ENCODE measurements at regions not wholly inside any gene's neighbourhood (a gene's known extent, or its start where the extent isn't known, plus 50 kb on each side); places are given as distances from the start of the nearest gene placed in this dataset.
A peak's percentile ranks its signal among the peaks of the same experiment; 100 is the strongest.

DNA sequence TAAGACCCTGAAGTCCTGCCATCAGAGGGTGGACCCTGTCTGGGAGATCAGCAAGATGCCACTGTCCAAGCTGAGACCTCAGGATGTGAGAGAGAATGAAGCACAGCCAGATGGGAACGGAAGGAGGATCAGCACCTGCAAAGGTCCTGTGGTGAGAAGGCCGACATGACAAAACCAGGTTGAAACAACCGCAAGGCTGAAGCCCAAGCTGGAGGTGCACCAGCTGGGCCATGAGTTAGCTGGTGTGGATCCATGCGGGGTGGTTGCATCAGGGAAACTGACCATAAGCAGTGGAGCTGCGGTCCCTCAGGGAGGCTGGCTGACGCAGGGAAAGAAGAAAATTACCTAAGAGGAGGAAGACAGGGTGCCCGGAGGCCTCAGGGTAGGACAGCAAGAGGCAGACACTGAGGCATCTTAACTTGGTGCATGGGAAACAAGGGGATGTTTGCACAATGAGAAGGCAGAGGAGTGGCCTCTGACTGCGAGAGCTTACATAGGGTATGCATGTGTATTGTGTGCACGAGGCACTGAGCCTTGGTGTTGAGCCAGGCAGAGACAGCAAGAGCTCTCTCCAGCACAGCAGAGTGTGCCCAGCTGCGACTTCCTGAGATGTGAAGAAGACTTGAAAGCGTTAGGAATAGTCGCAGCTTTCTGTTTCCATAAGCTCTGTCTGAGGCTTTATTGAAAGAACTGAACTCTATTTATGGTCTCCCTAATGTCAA is 497.7 kb downstream of the OCA2 start:
- Histone ChIP-seq H3K9me3 (ENCODE audit: low read depth) (no peaks in the 10 kb centered on the region), H3K4me3 (no peak overlapping the region), H3K27ac (no peak overlapping the region), H3K36me3 (no peaks in the 10 kb centered on the region), H3K4me1 (peaks cover 12% of the 10 kb centered on the region), H3F3A (ENCODE audit: low read depth) (no peaks in the 10 kb centered on the region), H3K4me2 (no peak overlapping the region), H3K79me2 (ENCODE audit: low read depth) (no peaks in the 10 kb centered on the region), H3K27me3 (no peaks in the 10 kb centered on the region), H3K9ac (no peak overlapping the region), H4K20me1 (ENCODE audit: low read depth) (no peaks in the 10 kb centered on the region), H2AFZ (replicated peaks) (peak overlapping the region; percentile 76)
- peaks cover 11% of the 10 kb centered on the region for H3K9me3 Mint-ChIP-seq
- H3K27ac Mint-ChIP-seq: peak overlapping the region; percentile 50
- no peaks in the 10 kb centered on the region for H3K36me3 Mint-ChIP-seq
- H3K4me1 Mint-ChIP-seq: peaks cover 13% of the 10 kb centered on the region
- DNase-seq (ENCODE audit: low spot score): peak; percentile 24
- H3K4me3 Mint-ChIP-seq: peak overlapping the region; percentile 13
- no peak for TF ChIP-seq EZH2phosphoT487 (IDR thresholded peaks at IDR 0.05)
- TF ChIP-seq, protein P1, sequence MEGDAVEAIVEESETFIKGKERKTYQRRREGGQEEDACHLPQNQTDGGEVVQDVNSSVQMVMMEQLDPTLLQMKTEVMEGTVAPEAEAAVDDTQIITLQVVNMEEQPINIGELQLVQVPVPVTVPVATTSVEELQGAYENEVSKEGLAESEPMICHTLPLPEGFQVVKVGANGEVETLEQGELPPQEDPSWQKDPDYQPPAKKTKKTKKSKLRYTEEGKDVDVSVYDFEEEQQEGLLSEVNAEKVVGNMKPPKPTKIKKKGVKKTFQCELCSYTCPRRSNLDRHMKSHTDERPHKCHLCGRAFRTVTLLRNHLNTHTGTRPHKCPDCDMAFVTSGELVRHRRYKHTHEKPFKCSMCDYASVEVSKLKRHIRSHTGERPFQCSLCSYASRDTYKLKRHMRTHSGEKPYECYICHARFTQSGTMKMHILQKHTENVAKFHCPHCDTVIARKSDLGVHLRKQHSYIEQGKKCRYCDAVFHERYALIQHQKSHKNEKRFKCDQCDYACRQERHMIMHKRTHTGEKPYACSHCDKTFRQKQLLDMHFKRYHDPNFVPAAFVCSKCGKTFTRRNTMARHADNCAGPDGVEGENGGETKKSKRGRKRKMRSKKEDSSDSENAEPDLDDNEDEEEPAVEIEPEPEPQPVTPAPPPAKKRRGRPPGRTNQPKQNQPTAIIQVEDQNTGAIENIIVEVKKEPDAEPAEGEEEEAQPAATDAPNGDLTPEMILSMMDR (IDR thresholded peaks at IDR 0.05): no peak
- H3K27me3 Mint-ChIP-seq (ENCODE audit: insufficient read depth, low read depth): peaks cover 8% of the 10 kb centered on the region

DNA sequence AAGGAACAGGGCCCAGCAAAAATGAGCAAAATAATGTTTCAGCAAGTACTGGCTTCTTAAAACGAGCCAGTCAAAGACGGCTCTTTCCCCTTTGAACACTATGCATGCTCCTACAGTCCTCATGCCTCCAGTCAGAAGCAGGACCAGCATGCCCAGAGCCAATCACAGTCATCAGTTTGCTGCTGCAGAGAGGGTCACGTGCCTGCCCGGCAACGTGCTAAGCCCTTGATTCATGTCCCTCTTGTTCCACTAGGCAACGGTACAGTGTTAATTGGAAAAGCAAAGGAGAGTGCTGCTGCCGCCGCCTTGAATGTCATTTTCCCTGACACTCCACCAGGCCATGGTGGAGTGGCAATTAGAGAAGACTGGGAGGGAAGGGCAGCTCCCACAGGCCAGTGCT is 500.1 kb downstream of the OCA2 start:
- H3K27me3 Mint-ChIP-seq (ENCODE audit: insufficient read depth, low read depth): peaks cover 14% of the 10 kb centered on the region
- no peaks in the 10 kb centered on the region for H3K9me3 ChIP-seq (ENCODE audit: low read depth)
- no peaks in the 10 kb centered on the region for H3K36me3 ChIP-seq
- H3K36me3 Mint-ChIP-seq: no peaks in the 10 kb centered on the region
- H3K4me3 Mint-ChIP-seq: no peak overlapping the region
- H2AFZ ChIP-seq (replicated peaks): no peak overlapping the region
- H3K4me3 ChIP-seq: no peak overlapping the region
- H3K27me3 ChIP-seq: no peaks in the 10 kb centered on the region
- H4K20me1 ChIP-seq (ENCODE audit: low read depth): no peaks in the 10 kb centered on the region
- H3K4me1 Mint-ChIP-seq: peaks cover 19% of the 10 kb centered on the region
- peaks cover 12% of the 10 kb centered on the region for H3K4me1 ChIP-seq
- DNase-seq (ENCODE audit: low spot score): no peak
- peak overlapping the region; percentile 54 for H3K27ac Mint-ChIP-seq
- H3K4me2 ChIP-seq: no peak overlapping the region
- H3K79me2 ChIP-seq (ENCODE audit: low read depth): no peaks in the 10 kb centered on the region
- peaks cover 2% of the 10 kb centered on the region for H3K9me3 Mint-ChIP-seq
- H3F3A ChIP-seq (ENCODE audit: low read depth): no peaks in the 10 kb centered on the region
- TF ChIP-seq, protein P1 (IDR thresholded peaks at IDR 0.05): no peak
- TF ChIP-seq EZH2 (IDR thresholded peaks at IDR 0.05) (no peak), EZH2phosphoT487 (IDR thresholded peaks at IDR 0.05) (no peak)
- no peak overlapping the region for H3K27ac ChIP-seq
- H3K9ac ChIP-seq: no peak overlapping the region

DNA sequence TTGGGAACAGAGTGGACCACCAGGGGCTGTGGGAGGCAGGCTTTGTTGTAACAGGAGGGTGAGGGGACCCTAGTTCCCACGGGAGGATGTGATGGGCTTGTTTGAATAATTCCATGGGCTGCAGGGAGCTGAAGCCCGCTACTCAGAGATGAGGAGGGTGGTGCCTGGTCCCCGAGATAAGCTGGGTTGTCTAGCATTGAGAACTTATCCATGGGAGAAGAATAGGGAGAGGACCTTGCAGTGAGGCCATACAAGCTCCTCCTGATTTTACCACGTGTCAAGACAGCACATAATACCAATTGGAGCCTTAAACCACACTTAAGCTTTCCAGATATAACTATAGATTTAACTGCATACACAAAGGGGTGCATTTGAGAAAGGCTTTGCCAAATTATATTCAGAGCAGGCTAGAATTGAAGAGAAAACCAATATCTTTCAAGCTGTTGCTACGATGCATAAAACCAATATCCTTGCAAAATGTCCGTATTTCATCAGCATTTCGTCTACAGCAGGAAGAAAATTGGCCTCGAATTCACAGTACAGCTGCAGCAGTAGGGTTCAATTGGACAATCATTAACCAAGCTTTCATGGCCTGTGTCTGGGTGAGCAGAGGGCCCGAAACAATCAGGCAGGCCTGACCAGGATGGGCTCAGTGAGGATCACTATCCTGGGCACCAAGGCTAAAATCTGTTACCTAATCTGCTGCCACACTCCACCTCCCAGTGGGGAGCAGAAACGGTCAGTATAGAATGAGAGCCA is 500.7 kb downstream of the OCA2 start:
- H3K4me2 ChIP-seq: no peak overlapping the region
- Mint-ChIP-seq H3K27ac (no peak overlapping the region), H3K4me1 (peaks cover 19% of the 10 kb centered on the region), H3K36me3 (no peaks in the 10 kb centered on the region), H3K4me3 (no peak overlapping the region), H3K27me3 (ENCODE audit: insufficient read depth, low read depth) (peaks cover 14% of the 10 kb centered on the region), H3K9me3 (peaks cover 2% of the 10 kb centered on the region)
- H3K4me1 ChIP-seq: peaks cover 12% of the 10 kb centered on the region
- no peak for DNase-seq (ENCODE audit: low spot score)
- H3K9me3 ChIP-seq (ENCODE audit: low read depth): no peaks in the 10 kb centered on the region
- H3K9ac ChIP-seq: no peak overlapping the region
- H3K27me3 ChIP-seq: no peaks in the 10 kb centered on the region
- no peaks in the 10 kb centered on the region for H3K36me3 ChIP-seq
- TF ChIP-seq EZH2phosphoT487 (IDR thresholded peaks at IDR 0.05) (no peak), EZH2 (IDR thresholded peaks at IDR 0.05) (no peak)
- TF ChIP-seq, protein P1 (IDR thresholded peaks at IDR 0.05): no peak
- H3K27ac ChIP-seq: no peak overlapping the region
- H4K20me1 ChIP-seq (ENCODE audit: low read depth): no peaks in the 10 kb centered on the region
- H3F3A ChIP-seq (ENCODE audit: low read depth): no peaks in the 10 kb centered on the region
- no peak overlapping the region for H3K4me3 ChIP-seq
- no peak overlapping the region for H2AFZ ChIP-seq (replicated peaks)
- no peaks in the 10 kb centered on the region for H3K79me2 ChIP-seq (ENCODE audit: low read depth)

All from neural progenitor cell (in vitro differentiated cells).